ENCODE measurements at regions not wholly inside any gene's neighbourhood (a gene's known extent, or its start where the extent isn't known, plus 50 kb on each side); places are given as distances from the start of the nearest gene placed in this dataset.

- no peak overlapping the region for H3K4me3 ChIP-seq
- H3K27me3 ChIP-seq, result peaks cover 3% of the 10 kb centered on the region
- in situ Hi-C loops (cut with MboI; ENCODE audit: low pct_ligation_motif_present in 1 of 4, low pct_unique_long_range_greater_than_20kb in 1 of 4, low sequenced_read_pairs in 3 of 4), result loop anchor here (10.0 to 25.0 kb wide), 5 partner anchors 279 to 497 kb away; partner anchors contain the start of gene MTCL1 (in 1 of the 4)
- no peak for DNase-seq
- H3K9me3 ChIP-seq, result no peaks in the 10 kb centered on the region
- WGBS, 2 donors (ENCODE audit: low coverage in 1 of 2), result 40 to 50% methylated on average over 2 to 4 of the region's 4 CpGs
- no peaks in the 10 kb centered on the region for H3K36me3 ChIP-seq
- H3K4me1 ChIP-seq, result peaks cover 0 to 10% (median 0%) of the 10 kb centered on the region in 4 donors
- H3K27ac ChIP-seq, result peak overlapping the region in 3 of 4 donors; percentile 58 to 76 (median 74)
- TF ChIP-seq POLR2A (IDR thresholded peaks at IDR 0.05) (no peak), POLR2AphosphoS5 (IDR thresholded peaks at IDR 0.05) (no peak), CTCF (IDR thresholded peaks at IDR 0.05) (no peak), EP300 (IDR thresholded peaks at IDR 0.05; ENCODE audit: low read depth) (no peak)
- intact Hi-C loops (cut with DNase I; ENCODE audit: low total_unique reads), result loop anchor here (1.0 kb wide), 1 partner anchor 20 kb away; no protein-coding TSS in a partner anchor
Observed at GRCh38 chr18:8984131-8984721, 118.3 kb upstream of the NDUFV2 start.

DNA sequence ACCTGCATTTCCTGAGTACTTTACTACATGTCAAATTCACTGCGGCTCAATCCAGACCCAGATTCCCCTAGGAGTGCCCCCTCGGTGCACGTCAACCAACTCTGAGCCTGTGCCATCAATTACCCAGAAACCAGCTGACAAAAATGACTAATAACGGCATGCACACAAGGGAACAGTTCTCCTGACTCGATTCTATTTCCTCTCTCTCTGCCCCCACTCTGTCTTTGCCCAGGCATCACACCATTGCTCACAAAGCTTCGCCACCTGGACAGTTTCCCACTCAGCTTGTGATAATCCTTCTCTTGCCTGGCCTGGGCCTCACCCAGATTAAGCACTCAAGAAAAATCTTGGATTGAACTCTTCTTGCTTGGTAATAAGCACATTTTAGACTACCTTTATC is 115.3 kb upstream of the NDUFV2 start:
- Histone ChIP-seq H3K9me3 (no peaks in the 10 kb centered on the region), H3K27ac (peak overlapping the region in 3 of 4 donors; percentile 37 to 49 (median 38)), H3K27me3 (peaks cover 3% of the 10 kb centered on the region), H3K4me3 (no peak overlapping the region), H3K36me3 (no peaks in the 10 kb centered on the region), H3K4me1 (peaks cover 0 to 3% (median 0%) of the 10 kb centered on the region in 4 donors)
- WGBS, 2 donors (ENCODE audit: low coverage in 1 of 2), result 50 to 53% methylated on average over 4 to 6 of the region's 6 CpGs
- TF ChIP-seq CTCF (IDR thresholded peaks at IDR 0.05) (no peak), POLR2AphosphoS5 (IDR thresholded peaks at IDR 0.05) (no peak), EP300 (IDR thresholded peaks at IDR 0.05; ENCODE audit: low read depth) (no peak), POLR2A (IDR thresholded peaks at IDR 0.05) (no peak)
- in situ Hi-C loops (cut with MboI; ENCODE audit: low pct_ligation_motif_present in 1 of 4, low pct_unique_long_range_greater_than_20kb in 1 of 4, low sequenced_read_pairs in 3 of 4) (loop anchor here (10.0 to 25.0 kb wide), 5 partner anchors 282 to 500 kb away; partner anchors contain the start of gene MTCL1 (in 1 of the 4)), intact Hi-C loops (cut with DNase I; ENCODE audit: low total_unique reads) (loop anchor here (5.0 kb wide), 2 partner anchors 290 to 335 kb away; no protein-coding TSS in a partner anchor)
- no peak for DNase-seq

DNA sequence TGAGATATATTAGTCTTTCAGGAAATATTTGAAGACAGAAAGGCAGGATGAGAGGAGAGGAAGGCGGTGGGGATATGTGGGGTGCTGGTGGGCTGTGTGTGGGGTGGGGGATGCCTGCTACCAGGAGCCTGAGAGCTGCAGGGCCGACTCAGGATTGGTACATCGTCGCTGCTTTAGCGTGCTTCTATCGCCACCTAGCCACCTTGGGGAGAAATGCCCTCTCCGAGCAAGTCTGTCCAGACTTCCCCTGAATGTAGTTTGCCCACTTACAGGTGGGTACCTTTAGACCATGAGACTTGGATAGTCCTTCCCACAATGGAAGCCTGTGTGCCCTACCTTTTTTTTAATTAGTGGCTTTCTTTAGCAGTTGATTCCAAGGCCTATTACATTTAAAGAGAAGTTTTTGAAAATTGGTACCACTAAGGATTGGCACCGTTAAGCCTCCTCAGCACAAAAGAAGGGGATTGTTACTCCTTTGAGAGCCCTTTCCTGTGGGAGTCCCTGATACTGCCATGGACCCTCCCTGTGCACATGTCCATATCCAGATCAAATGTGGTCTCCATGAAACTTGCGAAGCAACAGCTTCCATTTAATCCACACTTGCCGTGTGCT is 114.1 kb upstream of the NDUFV2 start:
- intact Hi-C loops (cut with DNase I; ENCODE audit: low total_unique reads), result loop anchor here (5.0 kb wide), 2 partner anchors 291 to 336 kb away; no protein-coding TSS in a partner anchor
- Histone ChIP-seq H3K4me3 (no peak overlapping the region), H3K4me1 (no peaks in the 10 kb centered on the region), H3K36me3 (no peaks in the 10 kb centered on the region), H3K27ac (peak overlapping the region in 2 of 4 donors; percentile 38 to 49), H3K9me3 (no peaks in the 10 kb centered on the region), H3K27me3 (peaks cover 2% of the 10 kb centered on the region)
- in situ Hi-C loops (cut with MboI; ENCODE audit: low pct_ligation_motif_present in 1 of 4, low pct_unique_long_range_greater_than_20kb in 1 of 4, low sequenced_read_pairs in 3 of 4), result loop anchor here (10.0 to 25.0 kb wide), 5 partner anchors 284 to 501 kb away; partner anchors contain the start of gene MTCL1 (in 1 of the 4)
- WGBS, 2 donors (ENCODE audit: low coverage in 1 of 2), result 24 to 29% methylated on average over 9 to 10 of the region's 10 CpGs
- TF ChIP-seq POLR2A (IDR thresholded peaks at IDR 0.05), result no peak
- no peak for TF ChIP-seq EP300 (IDR thresholded peaks at IDR 0.05; ENCODE audit: low read depth)
- peak; percentile 68 to 79 (median 70) for TF ChIP-seq CTCF (IDR thresholded peaks at IDR 0.05)
- no peak for TF ChIP-seq POLR2AphosphoS5 (IDR thresholded peaks at IDR 0.05)
- peak; percentile 57 for DNase-seq

- intact Hi-C loops (cut with DNase I; ENCODE audit: low total_unique reads) (loop anchor here (5.0 kb wide), 2 partner anchors 292 to 337 kb away; no protein-coding TSS in a partner anchor), in situ Hi-C loops (cut with MboI; ENCODE audit: low pct_ligation_motif_present in 1 of 4, low pct_unique_long_range_greater_than_20kb in 1 of 4, low sequenced_read_pairs in 3 of 4) (loop anchor here (10.0 to 25.0 kb wide), 5 partner anchors 284 to 502 kb away; partner anchors contain the start of gene MTCL1 (in 1 of the 4))
Observed at GRCh38 chr18:8989017-8989416, 113.5 kb upstream of the NDUFV2 start.

More at GRCh38 chr18:8989017-8989416, 113.5 kb upstream of the NDUFV2 start:
- TF ChIP-seq POLR2AphosphoS5 (IDR thresholded peaks at IDR 0.05), result no peak
- no peak for TF ChIP-seq POLR2A (IDR thresholded peaks at IDR 0.05)
- no peak for TF ChIP-seq CTCF (IDR thresholded peaks at IDR 0.05)
- TF ChIP-seq EP300 (IDR thresholded peaks at IDR 0.05; ENCODE audit: low read depth), result no peak
- Histone ChIP-seq H3K4me1 (no peaks in the 10 kb centered on the region), H3K27ac (no peak overlapping the region), H3K27me3 (no peaks in the 10 kb centered on the region), H3K9me3 (no peaks in the 10 kb centered on the region), H3K36me3 (no peaks in the 10 kb centered on the region), H3K4me3 (no peak overlapping the region)
- WGBS, 2 donors (ENCODE audit: low coverage in 1 of 2), result 53 to 63% methylated on average over 4 to 5 of the region's 5 CpGs
- DNase-seq, result no peak

Measured in transverse colon (tissue), 4 donors.